ENCODE measurements at regions not wholly inside any gene's neighbourhood (a gene's known extent, or its start where the extent isn't known, plus 50 kb on each side); places are given as distances from the start of the nearest gene placed in this dataset.
"Not testable (repeated sequence)": the region's sequence is repeated elsewhere in the genome, so short reads cannot be mapped to it uniquely, and the experiment has no call there.

DNA sequence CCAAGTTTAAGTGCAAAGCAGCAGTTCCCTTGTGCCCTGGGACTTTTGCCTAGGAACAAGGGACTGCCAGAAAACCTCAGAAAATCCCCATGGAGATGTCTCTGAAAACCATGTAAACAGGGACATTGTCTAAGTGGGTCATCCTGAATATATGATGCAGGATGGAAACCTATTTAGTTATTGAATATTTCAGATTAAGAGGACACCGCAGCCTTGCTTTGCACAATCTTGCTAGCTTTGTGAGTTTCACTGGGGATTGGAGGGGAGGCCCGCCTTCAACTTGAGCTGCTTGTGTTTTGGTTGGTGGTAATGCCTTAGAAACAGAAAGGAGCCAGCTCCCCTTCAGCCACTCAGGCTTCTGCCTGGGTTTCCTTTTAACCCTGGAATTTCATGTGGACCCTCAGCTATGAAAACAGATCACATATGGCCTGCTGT, 112.8 kb downstream of the C9orf152 start:
- no peaks in the 10 kb centered on the region for H3K36me3 ChIP-seq
- H3K27ac ChIP-seq: peak overlapping the region; percentile 13
- DNase-seq (no peak), ATAC-seq (peak in 1 of 2 donors; percentile 39)
- intact Hi-C loops (cut with DNase I): no loop called here
- TF ChIP-seq, protein P1, sequence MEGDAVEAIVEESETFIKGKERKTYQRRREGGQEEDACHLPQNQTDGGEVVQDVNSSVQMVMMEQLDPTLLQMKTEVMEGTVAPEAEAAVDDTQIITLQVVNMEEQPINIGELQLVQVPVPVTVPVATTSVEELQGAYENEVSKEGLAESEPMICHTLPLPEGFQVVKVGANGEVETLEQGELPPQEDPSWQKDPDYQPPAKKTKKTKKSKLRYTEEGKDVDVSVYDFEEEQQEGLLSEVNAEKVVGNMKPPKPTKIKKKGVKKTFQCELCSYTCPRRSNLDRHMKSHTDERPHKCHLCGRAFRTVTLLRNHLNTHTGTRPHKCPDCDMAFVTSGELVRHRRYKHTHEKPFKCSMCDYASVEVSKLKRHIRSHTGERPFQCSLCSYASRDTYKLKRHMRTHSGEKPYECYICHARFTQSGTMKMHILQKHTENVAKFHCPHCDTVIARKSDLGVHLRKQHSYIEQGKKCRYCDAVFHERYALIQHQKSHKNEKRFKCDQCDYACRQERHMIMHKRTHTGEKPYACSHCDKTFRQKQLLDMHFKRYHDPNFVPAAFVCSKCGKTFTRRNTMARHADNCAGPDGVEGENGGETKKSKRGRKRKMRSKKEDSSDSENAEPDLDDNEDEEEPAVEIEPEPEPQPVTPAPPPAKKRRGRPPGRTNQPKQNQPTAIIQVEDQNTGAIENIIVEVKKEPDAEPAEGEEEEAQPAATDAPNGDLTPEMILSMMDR (IDR thresholded peaks at IDR 0.05): no peak
- no peak overlapping the region for H3K4me3 ChIP-seq
- H3K27me3 ChIP-seq (ENCODE audit: low read depth): no peaks in the 10 kb centered on the region
- H3K4me1 ChIP-seq: peaks cover 48% of the 10 kb centered on the region
- H3K9me3 ChIP-seq: no peaks in the 10 kb centered on the region

DNA sequence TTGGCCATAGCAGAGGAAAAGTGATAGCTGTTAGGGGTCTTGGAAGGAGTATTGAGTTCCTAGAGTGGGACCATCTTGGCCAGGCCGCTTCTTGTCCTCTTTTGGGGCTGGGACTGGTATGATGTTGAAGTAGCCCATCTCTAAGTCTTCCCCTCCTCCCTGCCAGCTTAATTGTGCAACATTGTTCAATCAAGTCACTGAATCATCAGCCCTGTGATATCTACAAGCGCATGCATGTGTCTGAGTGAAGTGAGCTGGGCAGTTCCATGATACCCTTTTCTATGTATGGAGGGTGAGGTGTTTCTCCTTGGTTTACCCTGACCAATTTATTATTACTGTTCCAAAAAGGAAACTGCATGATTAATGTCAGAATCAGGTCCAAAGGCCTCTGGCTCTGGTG, 112.2 kb downstream of the C9orf152 start:
- no peak overlapping the region for H3K4me3 ChIP-seq
- no peaks in the 10 kb centered on the region for H3K27me3 ChIP-seq (ENCODE audit: low read depth)
- H3K4me1 ChIP-seq: peaks cover 45% of the 10 kb centered on the region
- H3K9me3 ChIP-seq: no peaks in the 10 kb centered on the region
- no peaks in the 10 kb centered on the region for H3K36me3 ChIP-seq
- TF ChIP-seq, protein P1 (IDR thresholded peaks at IDR 0.05): no peak
- intact Hi-C loops (cut with DNase I): no loop called here
- DNase-seq (no peak), ATAC-seq (peak in 1 of 2 donors; percentile 55)
- peak overlapping the region; percentile 13 for H3K27ac ChIP-seq

DNA sequence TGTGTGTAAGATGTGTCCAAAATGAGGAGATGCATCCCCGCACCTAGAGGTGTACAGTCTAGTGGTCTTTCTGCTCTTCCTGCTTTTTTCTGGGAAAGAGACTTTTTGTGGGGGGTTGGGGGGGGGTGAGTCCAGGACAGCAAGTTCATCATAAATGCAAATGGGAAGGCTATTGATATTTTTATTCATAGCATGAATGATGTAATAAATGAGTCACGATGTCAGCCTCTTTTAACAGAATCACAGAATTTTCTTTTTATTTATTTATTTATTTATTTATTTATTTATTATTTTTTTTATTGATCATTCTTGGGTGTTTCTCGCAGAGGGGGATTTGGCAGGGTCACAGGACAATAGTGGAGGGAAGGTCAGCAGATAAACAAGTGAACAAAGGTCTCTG, 111.3 kb downstream of the C9orf152 start:
- H3K9me3 ChIP-seq; H3K27me3 ChIP-seq (ENCODE audit: low read depth); H3K27ac ChIP-seq; DNase-seq; intact Hi-C loops (cut with DNase I); H3K36me3 ChIP-seq; ATAC-seq; H3K4me3 ChIP-seq: not testable (repeated sequence)
- H3K4me1 ChIP-seq: peaks cover 50% of the 10 kb centered on the region

DNA sequence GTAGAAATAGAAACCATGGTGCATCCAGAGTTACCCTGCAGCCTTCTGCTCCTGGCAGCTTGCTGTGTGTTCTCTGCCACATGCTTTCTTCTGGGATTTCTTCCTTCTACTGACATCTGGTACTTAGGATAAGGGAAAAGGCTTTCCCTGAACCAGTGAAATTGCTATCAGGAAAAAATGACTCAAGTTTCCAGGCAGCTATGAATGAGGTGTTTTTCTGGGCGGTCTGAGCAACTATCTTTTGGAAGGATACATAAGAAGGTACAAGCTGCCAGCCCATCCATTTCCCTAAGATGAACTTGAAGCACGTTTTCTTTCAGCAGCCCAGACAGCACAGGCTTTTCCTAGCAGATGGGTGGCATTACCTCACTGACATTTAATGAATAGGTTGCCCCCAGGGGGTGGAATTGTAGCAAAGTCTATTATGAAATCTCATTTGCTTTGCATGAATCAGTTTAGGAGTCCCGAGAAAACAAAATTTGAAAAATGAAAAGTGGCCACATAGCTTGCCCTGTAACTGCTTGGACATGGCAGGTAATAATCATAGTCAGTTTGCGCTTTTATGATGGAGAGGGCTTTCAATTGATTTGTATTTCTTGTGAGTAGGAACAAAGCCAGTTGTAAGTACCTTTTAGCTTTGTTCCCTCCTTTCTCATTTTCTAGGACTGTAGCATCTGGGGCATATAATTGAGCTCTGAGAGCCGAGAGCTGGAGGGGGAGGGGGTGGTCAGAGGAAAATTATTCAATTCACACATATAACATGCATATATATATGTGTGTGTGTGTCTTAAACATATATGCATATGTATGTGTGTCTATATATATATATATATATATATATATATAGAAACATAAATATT, 108.5 kb downstream of the C9orf152 start:
- H3K4me3 ChIP-seq: no peak overlapping the region
- peaks cover 65% of the 10 kb centered on the region for H3K4me1 ChIP-seq
- H3K27me3 ChIP-seq (ENCODE audit: low read depth): no peaks in the 10 kb centered on the region
- intact Hi-C loops (cut with DNase I): no loop called here
- no peaks in the 10 kb centered on the region for H3K36me3 ChIP-seq
- no peak overlapping the region for H3K27ac ChIP-seq
- ATAC-seq: no peak
- TF ChIP-seq, protein P1 (IDR thresholded peaks at IDR 0.05): no peak
- no peaks in the 10 kb centered on the region for H3K9me3 ChIP-seq
- DNase-seq: no peak

DNA sequence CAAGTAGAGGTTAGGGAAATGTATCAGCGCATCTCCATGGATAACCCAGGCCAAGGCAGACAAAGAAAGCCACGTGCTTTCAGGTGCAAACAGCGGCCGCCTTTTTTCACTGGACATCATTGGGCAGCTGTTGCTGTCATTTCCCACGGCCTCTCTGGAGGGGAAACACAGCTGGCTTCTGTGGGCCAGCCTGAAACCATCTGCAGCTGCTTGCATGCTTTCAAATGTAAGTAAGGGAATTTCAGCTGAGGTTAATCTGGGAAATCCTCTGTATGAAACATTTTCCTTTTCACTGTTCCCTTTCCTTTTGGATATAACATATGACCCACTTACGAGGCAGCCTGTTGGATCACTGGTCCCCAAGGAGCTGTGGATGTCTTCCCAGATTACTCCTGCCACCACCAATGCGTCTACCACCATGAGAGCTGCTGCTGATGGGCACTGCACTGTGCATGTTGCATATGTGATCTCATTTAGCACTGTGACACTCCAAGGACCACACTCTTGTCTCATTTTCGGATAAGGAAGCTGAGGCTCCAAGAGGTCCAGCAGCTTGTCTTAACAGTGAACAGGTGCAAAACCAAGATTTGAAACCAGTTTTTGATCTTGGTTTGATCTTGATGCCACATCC, 106.3 kb downstream of the C9orf152 start:
- DNase-seq (no peak), ATAC-seq (peak in 1 of 2 donors; percentile 21)
- TF ChIP-seq, protein P1 (IDR thresholded peaks at IDR 0.05): no peak

DNA sequence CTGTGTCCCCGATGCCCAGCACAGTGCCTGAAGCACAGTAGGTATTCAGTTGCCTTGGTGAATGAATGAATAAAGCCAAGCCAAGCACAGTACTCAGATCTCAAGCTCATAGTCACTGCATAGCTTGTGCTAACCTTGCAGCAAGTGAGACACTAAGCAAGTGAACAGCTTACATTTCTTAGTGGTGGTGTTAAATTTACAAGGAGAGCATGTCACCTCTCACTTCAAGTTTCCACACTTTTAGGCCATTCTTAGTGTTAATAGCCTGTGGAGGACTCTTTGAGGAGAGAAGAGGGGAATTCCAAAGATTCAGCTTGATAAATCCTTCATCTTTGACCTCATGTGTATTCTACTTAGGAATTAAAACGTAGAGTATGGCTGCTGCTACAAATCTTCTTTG, 104.7 kb downstream of the C9orf152 start:
- DNase-seq: no peak
- TF ChIP-seq, protein P1 (IDR thresholded peaks at IDR 0.05): no peak
- Histone ChIP-seq H3K4me3 (no peak overlapping the region), H3K4me1 (peaks cover 58% of the 10 kb centered on the region), H3K27me3 (ENCODE audit: low read depth) (no peaks in the 10 kb centered on the region), H3K9me3 (no peaks in the 10 kb centered on the region), H3K27ac (peak overlapping the region; percentile 22), H3K36me3 (no peaks in the 10 kb centered on the region)
- ATAC-seq: peak; percentile 63 to 71
- intact Hi-C loops (cut with DNase I): no loop called here

More for the DNA sequence above, 106.3 kb downstream of the C9orf152 start:
- intact Hi-C loops (cut with DNase I): no loop called here
- Histone ChIP-seq H3K4me3 (no peak overlapping the region), H3K9me3 (no peaks in the 10 kb centered on the region), H3K27ac (no peak overlapping the region), H3K27me3 (ENCODE audit: low read depth) (no peaks in the 10 kb centered on the region), H3K36me3 (no peaks in the 10 kb centered on the region), H3K4me1 (peaks cover 58% of the 10 kb centered on the region)
